Peyer's patch (tissue), 4 donors: ENCODE measurements at regions not wholly inside any gene's neighbourhood (a gene's known extent, or its start where the extent isn't known, plus 50 kb on each side); places are given as distances from the start of the nearest gene placed in this dataset.

Experiments
- CTCF ChIP-seq, 6 experiments: fragments of 450-650 bp in 4 of 6; fragments of 200-600 bp in 2 of 6; sonication (generic) in 1 of 6; IDR thresholded peaks; one replicate each; pipeline ENCODE4 v1.5.1; 2017 to 2019; ENCODE audit warnings: antibody characterized with exemption in 6 of 6, mild to moderate bottlenecking in 3 of 6, moderate library complexity in 1 of 6
- POLR2A ChIP-seq, 2 donors: fragments of 450-650 bp; IDR thresholded peaks; one replicate each; pipeline ENCODE4 v1.5.1; 2017; ENCODE audit warnings: antibody characterized with exemption in 2 of 2, mild to moderate bottlenecking in 2 of 2, moderate library complexity in 2 of 2

DNA sequence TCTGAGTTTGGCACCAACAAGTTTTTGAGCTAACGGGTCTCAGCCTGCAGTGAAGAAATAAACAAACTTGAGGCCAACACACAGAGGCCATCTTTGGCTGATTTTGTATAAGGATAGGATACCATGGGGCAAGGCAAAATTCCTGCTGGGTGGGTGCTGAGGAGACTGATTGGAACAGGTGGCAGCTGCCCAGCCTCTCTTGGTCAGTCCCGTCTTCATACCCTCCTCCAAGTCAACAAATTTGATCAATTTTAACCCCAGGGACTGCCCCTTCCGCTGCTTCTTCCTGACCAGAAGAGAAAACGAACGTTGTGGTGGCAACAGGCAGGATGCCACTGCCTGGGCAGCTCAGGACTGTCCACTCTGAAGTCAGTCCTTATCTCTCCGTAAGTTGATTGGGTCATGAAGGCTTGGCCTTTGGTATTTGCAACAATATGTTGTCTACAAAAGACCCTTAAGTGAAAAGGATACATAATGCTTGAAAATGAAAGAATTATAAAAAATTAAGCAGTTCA, 139.3 kb downstream of the SPP2 start:
- TF ChIP-seq CTCF (IDR thresholded peaks at IDR 0.05) = no peak
- no peak for TF ChIP-seq POLR2A (IDR thresholded peaks at IDR 0.05)
